Keratinocyte (primary cell): ENCODE measurements at regions not wholly inside any gene's neighbourhood (a gene's known extent, or its start where the extent isn't known, plus 50 kb on each side); places are given as distances from the start of the nearest gene placed in this dataset.

ENCODE experiments used
- CTCF ChIP-seq, 3 experiments: IDR thresholded peaks in 1 of 3; conservative IDR thresholded peaks in 1 of 3; optimal IDR thresholded peaks in 1 of 3; 2 replicates in 2 of 3; 3 replicates in 1 of 3; pipeline versions ENCODE3 to v1.5.1; 2011; ENCODE audit warnings: low read length in 3 of 3, mild to moderate bottlenecking in 3 of 3, moderate library complexity in 2 of 3, control low read depth in 1 of 3, inconsistent platforms in 1 of 3; ENCODE audit not compliant: insufficient read depth in 2 of 3; ENCODE audit errors: extremely low read depth in 1 of 3
- EZH2 ChIP-seq: IDR thresholded peaks from one replicate; pipeline ENCODE4 v1.6.1; 2012; ENCODE audit warnings: inconsistent platforms, mild to moderate bottlenecking, low read length, moderate library complexity

GRCh38 chr7:67729771-67730170 is 733.1 kb downstream of the TYW1 start:
- TF ChIP-seq CTCF (optimal IDR thresholded peaks at IDR 0.05 in 1 of 3, IDR thresholded peaks at IDR 0.05 in 1 of 3, conservative IDR thresholded peaks at IDR 0.05 in 1 of 3; ENCODE audit: extremely low read depth in 1 of 3, insufficient read depth in 2 of 3, low read length in 3 of 3) (no peak), EZH2 (no peak)
